GM19463 (cell line): ENCODE measurements at regions not wholly inside any gene's neighbourhood (a gene's known extent, or its start where the extent isn't known, plus 50 kb on each side); places are given as distances from the start of the nearest gene placed in this dataset.
"Not testable (repeated sequence)": the region's sequence is repeated elsewhere in the genome, so short reads cannot be mapped to it uniquely, and the experiment has no call there.

Experiments used
- ATAC-seq: cut with Tn5 transposase; IDR thresholded peaks from one replicate; pipeline ENCODE4 v1.9.1; 2021; ENCODE audit warnings: mild to moderate bottlenecking, moderate library complexity; ENCODE audit not compliant: unreplicated experiment

- ATAC-seq, result no peak
Observed at GRCh38 chr7:119065966-119066365, 841.5 kb downstream of the ANKRD7 start.

GRCh38 chr7:119086026-119086425 lies 861.5 kb downstream of the ANKRD7 start:
- no peak for ATAC-seq

- ATAC-seq, result no peak
Observed at GRCh38 chr7:119090851-119091250, 866.3 kb downstream of the ANKRD7 start.

GRCh38 chr7:119096683-119097082 lies 872.2 kb downstream of the ANKRD7 start:
- no peak for ATAC-seq

- not testable (repeated sequence) for ATAC-seq
Observed at GRCh38 chr7:119100611-119101258, 876.2 kb downstream of the ANKRD7 start.

- no peak for ATAC-seq
Observed at GRCh38 chr7:119102291-119102690, 877.8 kb downstream of the ANKRD7 start.

GRCh38 chr7:119105381-119105780 lies 880.9 kb downstream of the ANKRD7 start:
- no peak for ATAC-seq

GRCh38 chr7:119123326-119123725 lies 898.8 kb downstream of the ANKRD7 start:
- ATAC-seq, result no peak

GRCh38 chr7:119127706-119128105 lies 903.2 kb downstream of the ANKRD7 start:
- ATAC-seq, result no peak

- ATAC-seq, result no peak
Observed at GRCh38 chr7:119132436-119132835, 907.9 kb downstream of the ANKRD7 start.

GRCh38 chr7:119167431-119167830 lies 942.9 kb downstream of the ANKRD7 start:
- no peak for ATAC-seq

GRCh38 chr7:119172043-119172442 lies 947.5 kb downstream of the ANKRD7 start:
- no peak for ATAC-seq

- ATAC-seq, result peak; percentile 70
Observed at GRCh38 chr7:119175911-119176627, 951.6 kb downstream of the ANKRD7 start.

- ATAC-seq, result no peak
Observed at GRCh38 chr7:119177863-119178262, 953.4 kb downstream of the ANKRD7 start.

GRCh38 chr7:119184124-119184788 lies 959.8 kb downstream of the ANKRD7 start:
- no peak for ATAC-seq

- ATAC-seq, result no peak
Observed at GRCh38 chr7:119196183-119196582, 971.7 kb downstream of the ANKRD7 start.

- ATAC-seq, result no peak
Observed at GRCh38 chr7:119197172-119197876, 972.8 kb downstream of the ANKRD7 start.

- ATAC-seq, result peak; percentile 91
Observed at GRCh38 chr7:119197877-119198527, 973.5 kb downstream of the ANKRD7 start.

- ATAC-seq, result no peak
Observed at GRCh38 chr7:119219663-119220062, 995.2 kb downstream of the ANKRD7 start.

GRCh38 chr7:119223930-119224329 lies 999.4 kb downstream of the ANKRD7 start:
- ATAC-seq, result no peak

- ATAC-seq, result no peak
Observed at GRCh38 chr7:119228482-119228881, 1004.0 kb downstream of the ANKRD7 start.
